ENCODE measurements at regions not wholly inside any gene's neighbourhood (a gene's known extent, or its start where the extent isn't known, plus 50 kb on each side); places are given as distances from the start of the nearest gene placed in this dataset.

DNA sequence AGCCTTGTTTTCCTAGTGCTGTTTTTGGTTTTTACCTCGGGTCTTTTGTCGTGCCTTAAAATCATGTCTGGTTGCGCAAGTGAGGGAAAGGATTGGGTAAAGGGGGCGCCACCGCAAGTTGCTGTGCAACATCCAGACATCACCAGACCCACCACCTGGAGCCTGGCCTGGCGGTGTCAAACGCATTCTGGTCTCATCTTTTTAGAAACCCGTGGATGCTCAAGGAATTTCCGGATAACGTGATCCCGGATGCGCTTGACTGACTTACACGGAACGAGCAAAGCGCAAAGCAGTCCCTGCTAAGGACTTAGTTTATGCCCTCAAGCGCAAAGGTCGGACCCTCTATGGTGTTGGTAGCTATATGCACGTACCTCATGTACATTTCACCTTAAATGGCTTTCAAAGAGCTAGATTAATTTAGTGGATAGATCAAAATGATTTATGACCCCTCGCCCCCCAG lies 105.2 kb downstream of the OR2B2 start:
- Histone ChIP-seq H3K9me3 (ENCODE audit: control insufficient read depth, insufficient read depth, low read depth, low read length) (no peaks in the 10 kb centered on the region), H3K4me3 (replicated peaks in 1 of 4; ENCODE audit: control extremely low read depth in 1 of 4, insufficient read depth in 1 of 4, low read depth in 3 of 4, low read length in 4 of 4) (peak overlapping the region; percentile 39 to 75 (median 70)), H3K9ac (ENCODE audit: insufficient read depth, low read length) (peak overlapping the region; percentile 21), H4K20me1 (ENCODE audit: control insufficient read depth, extremely low read depth, insufficient read depth, low read length) (no peaks in the 10 kb centered on the region), H3K4me2 (ENCODE audit: extremely low read depth, insufficient read depth, low read length) (peak overlapping the region; percentile 97), H3K36me3 (ENCODE audit: control insufficient read depth, insufficient read depth, low read length) (no peaks in the 10 kb centered on the region), H3K4me1 (ENCODE audit: control insufficient read depth, extremely low read depth, insufficient read depth, low read length) (peaks cover 3% of the 10 kb centered on the region), H2AFZ (ENCODE audit: low read length) (peak overlapping the region; percentile 94), H3K27me3 (ENCODE audit: control insufficient read depth, insufficient read depth, low read length) (no peaks in the 10 kb centered on the region), H3K79me2 (ENCODE audit: control insufficient read depth, insufficient read depth, low read length) (no peaks in the 10 kb centered on the region), H3K27ac (ENCODE audit: insufficient read depth, low read length) (peak overlapping the region; percentile 89)
- TF ChIP-seq EZH2 (IDR thresholded peaks at IDR 0.05; ENCODE audit: low read length, missing control alignments) = no peak
- TF ChIP-seq, protein P1, sequence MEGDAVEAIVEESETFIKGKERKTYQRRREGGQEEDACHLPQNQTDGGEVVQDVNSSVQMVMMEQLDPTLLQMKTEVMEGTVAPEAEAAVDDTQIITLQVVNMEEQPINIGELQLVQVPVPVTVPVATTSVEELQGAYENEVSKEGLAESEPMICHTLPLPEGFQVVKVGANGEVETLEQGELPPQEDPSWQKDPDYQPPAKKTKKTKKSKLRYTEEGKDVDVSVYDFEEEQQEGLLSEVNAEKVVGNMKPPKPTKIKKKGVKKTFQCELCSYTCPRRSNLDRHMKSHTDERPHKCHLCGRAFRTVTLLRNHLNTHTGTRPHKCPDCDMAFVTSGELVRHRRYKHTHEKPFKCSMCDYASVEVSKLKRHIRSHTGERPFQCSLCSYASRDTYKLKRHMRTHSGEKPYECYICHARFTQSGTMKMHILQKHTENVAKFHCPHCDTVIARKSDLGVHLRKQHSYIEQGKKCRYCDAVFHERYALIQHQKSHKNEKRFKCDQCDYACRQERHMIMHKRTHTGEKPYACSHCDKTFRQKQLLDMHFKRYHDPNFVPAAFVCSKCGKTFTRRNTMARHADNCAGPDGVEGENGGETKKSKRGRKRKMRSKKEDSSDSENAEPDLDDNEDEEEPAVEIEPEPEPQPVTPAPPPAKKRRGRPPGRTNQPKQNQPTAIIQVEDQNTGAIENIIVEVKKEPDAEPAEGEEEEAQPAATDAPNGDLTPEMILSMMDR (conservative IDR thresholded peaks at IDR 0.05 in 1 of 2, IDR thresholded peaks at IDR 0.05 in 1 of 2; ENCODE audit: low read depth in 1 of 2, low read length in 2 of 2) = no peak
- peak; percentile 57 to 62 for DNase-seq (ENCODE audit: low read depth in 2 of 2)

DNA sequence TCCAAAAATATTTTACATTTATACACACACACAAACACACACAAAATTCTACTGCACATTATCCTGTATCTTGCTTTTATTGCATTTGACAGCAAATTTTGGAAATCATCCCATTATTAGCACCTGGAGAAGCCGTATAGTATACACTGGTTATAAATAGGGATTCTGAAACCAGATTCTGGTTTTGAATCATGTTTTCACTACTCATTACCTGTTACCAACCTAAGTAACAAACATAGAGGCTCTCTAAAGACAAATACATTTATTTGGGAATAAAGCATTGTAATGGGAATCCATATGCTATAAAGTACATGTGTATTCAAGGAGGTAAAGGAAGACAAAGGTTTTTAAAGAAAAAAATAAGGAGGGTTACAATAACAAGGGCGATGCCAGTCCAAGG lies 106.8 kb downstream of the OR2B2 start:
- H3K79me2 ChIP-seq (ENCODE audit: control insufficient read depth, insufficient read depth, low read length) = no peaks in the 10 kb centered on the region
- TF ChIP-seq, protein P1 (conservative IDR thresholded peaks at IDR 0.05 in 1 of 2, IDR thresholded peaks at IDR 0.05 in 1 of 2; ENCODE audit: low read depth in 1 of 2, low read length in 2 of 2) = no peak
- no peak for TF ChIP-seq EZH2 (IDR thresholded peaks at IDR 0.05; ENCODE audit: low read length, missing control alignments)
- H2AFZ ChIP-seq (ENCODE audit: low read length) = no peak overlapping the region
- H3K36me3 ChIP-seq (ENCODE audit: control insufficient read depth, insufficient read depth, low read length) = no peaks in the 10 kb centered on the region
- H3K27ac ChIP-seq (ENCODE audit: insufficient read depth, low read length) = no peak overlapping the region
- no peak overlapping the region for H3K4me2 ChIP-seq (ENCODE audit: extremely low read depth, insufficient read depth, low read length)
- peaks cover 3% of the 10 kb centered on the region for H3K4me1 ChIP-seq (ENCODE audit: control insufficient read depth, extremely low read depth, insufficient read depth, low read length)
- no peaks in the 10 kb centered on the region for H3K27me3 ChIP-seq (ENCODE audit: control insufficient read depth, insufficient read depth, low read length)
- no peaks in the 10 kb centered on the region for H4K20me1 ChIP-seq (ENCODE audit: control insufficient read depth, extremely low read depth, insufficient read depth, low read length)
- DNase-seq (ENCODE audit: low read depth in 2 of 2) = no peak
- no peak overlapping the region for H3K9ac ChIP-seq (ENCODE audit: insufficient read depth, low read length)
- no peak overlapping the region for H3K4me3 ChIP-seq (replicated peaks in 1 of 4; ENCODE audit: control extremely low read depth in 1 of 4, insufficient read depth in 1 of 4, low read depth in 3 of 4, low read length in 4 of 4)
- no peaks in the 10 kb centered on the region for H3K9me3 ChIP-seq (ENCODE audit: control insufficient read depth, insufficient read depth, low read depth, low read length)

DNA sequence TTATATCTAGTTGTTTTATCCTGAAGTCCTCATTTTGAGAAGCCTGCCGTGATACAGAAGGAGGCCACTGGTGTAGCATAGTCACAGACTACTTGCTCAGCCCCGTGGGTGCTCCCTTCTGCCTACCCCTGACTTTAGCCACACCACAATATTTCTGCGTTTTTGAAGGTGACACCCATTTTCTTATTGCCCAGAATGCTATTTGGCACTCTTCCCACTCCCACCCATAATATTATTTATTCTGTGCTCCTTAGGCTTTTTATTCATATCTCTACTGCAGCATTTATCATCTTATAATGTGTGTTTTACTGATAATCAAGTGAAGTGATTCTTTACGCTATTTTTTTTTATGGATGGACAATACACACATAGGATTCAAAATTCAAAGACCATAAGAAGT lies 107.3 kb downstream of the OR2B2 start:
- Histone ChIP-seq H3K4me1 (ENCODE audit: control insufficient read depth, extremely low read depth, insufficient read depth, low read length) (peaks cover 3% of the 10 kb centered on the region), H3K27me3 (ENCODE audit: control insufficient read depth, insufficient read depth, low read length) (no peaks in the 10 kb centered on the region), H3K79me2 (ENCODE audit: control insufficient read depth, insufficient read depth, low read length) (no peaks in the 10 kb centered on the region), H3K4me3 (replicated peaks in 1 of 4; ENCODE audit: control extremely low read depth in 1 of 4, insufficient read depth in 1 of 4, low read depth in 3 of 4, low read length in 4 of 4) (no peak overlapping the region), H3K36me3 (ENCODE audit: control insufficient read depth, insufficient read depth, low read length) (no peaks in the 10 kb centered on the region), H3K4me2 (ENCODE audit: extremely low read depth, insufficient read depth, low read length) (no peak overlapping the region), H2AFZ (ENCODE audit: low read length) (no peak overlapping the region), H4K20me1 (ENCODE audit: control insufficient read depth, extremely low read depth, insufficient read depth, low read length) (no peaks in the 10 kb centered on the region), H3K9me3 (ENCODE audit: control insufficient read depth, insufficient read depth, low read depth, low read length) (no peaks in the 10 kb centered on the region), H3K27ac (ENCODE audit: insufficient read depth, low read length) (no peak overlapping the region), H3K9ac (ENCODE audit: insufficient read depth, low read length) (no peak overlapping the region)
- no peak for TF ChIP-seq EZH2 (IDR thresholded peaks at IDR 0.05; ENCODE audit: low read length, missing control alignments)
- TF ChIP-seq, protein P1 (conservative IDR thresholded peaks at IDR 0.05 in 1 of 2, IDR thresholded peaks at IDR 0.05 in 1 of 2; ENCODE audit: low read depth in 1 of 2, low read length in 2 of 2) = no peak
- DNase-seq (ENCODE audit: low read depth in 2 of 2) = no peak
